ENCODE measurements at regions not wholly inside any gene's neighbourhood (a gene's known extent, or its start where the extent isn't known, plus 50 kb on each side); places are given as distances from the start of the nearest gene placed in this dataset.

DNA sequence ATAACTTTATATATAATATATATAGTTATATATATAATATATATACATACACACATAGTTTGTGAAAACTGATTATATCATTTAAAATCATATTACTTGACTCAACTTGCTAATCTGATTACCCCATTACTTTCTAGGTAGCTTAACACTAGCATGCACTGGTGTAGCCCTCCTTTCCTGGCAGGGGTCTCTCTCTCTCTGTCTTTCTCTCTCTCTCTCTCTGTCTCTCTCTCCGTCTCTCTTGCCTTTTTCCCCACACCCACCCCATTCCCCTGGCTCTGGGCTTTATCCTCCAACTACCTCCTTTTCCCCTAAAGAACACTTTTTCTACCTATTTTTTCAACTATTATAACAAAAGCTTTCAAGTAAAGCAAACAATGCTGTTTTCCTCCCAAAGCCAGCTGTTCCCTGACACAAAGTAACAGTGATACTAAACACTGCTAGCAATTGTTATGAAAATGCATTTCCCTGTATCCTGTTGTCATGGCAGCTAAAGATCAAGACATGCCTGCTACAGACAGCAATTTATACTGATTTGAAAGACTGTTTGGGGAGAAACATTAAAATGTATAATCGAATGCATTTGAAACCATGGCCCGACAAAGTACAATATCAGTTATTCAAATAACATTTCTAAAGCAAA is 89.4 kb downstream of the CHD9NB start:
- Histone ChIP-seq H3K9ac (ENCODE audit: low read length) (no peak overlapping the region), H4K8ac (ENCODE audit: low read depth, low read length) (no peak overlapping the region), H3K36me3 (ENCODE audit: control insufficient read depth in 1 of 2, insufficient read depth in 2 of 2, low read length in 2 of 2) (no peaks in the 10 kb centered on the region), H3K79me1 (ENCODE audit: low read length) (no peaks in the 10 kb centered on the region), H3K4me1 (ENCODE audit: control insufficient read depth in 1 of 2, insufficient read depth in 2 of 2, low read length in 2 of 2) (peaks cover 2 to 3% of the 10 kb centered on the region in 2 experiments), H3K4me3 (ENCODE audit: low read depth, low read length) (no peak overlapping the region), H4K91ac (ENCODE audit: low read depth, low read length) (no peak overlapping the region), H4K12ac (ENCODE audit: low read depth, low read length) (no peak overlapping the region), H2BK5ac (ENCODE audit: low read depth, low read length, poor library complexity) (no peak overlapping the region), H2BK12ac (ENCODE audit: low read length) (no peak overlapping the region), H3K27me3 (ENCODE audit: insufficient read depth, low read length) (no peaks in the 10 kb centered on the region), H2BK120ac (ENCODE audit: insufficient read depth, low read length, poor library complexity) (no peak overlapping the region), H3K4ac (ENCODE audit: low read depth, low read length) (no peak overlapping the region), H3K79me2 (ENCODE audit: control insufficient read depth, insufficient read depth, low read length, poor library complexity) (no peaks in the 10 kb centered on the region), H3K4me2 (ENCODE audit: low read length) (no peak overlapping the region), H3K27ac (ENCODE audit: low read depth, low read length) (no peak overlapping the region), H3K23ac (ENCODE audit: low read length) (no peak overlapping the region), H2AFZ (ENCODE audit: insufficient read depth, low read length, poor library complexity) (no peak overlapping the region), H3K18ac (ENCODE audit: low read length) (no peak overlapping the region), H3K14ac (ENCODE audit: low read length) (no peak overlapping the region), H3K9me3 (ENCODE audit: insufficient read depth, low read depth, low read length) (no peaks in the 10 kb centered on the region), H2AK5ac (ENCODE audit: low read length) (no peak overlapping the region)
- no CpG with 5 or more reads among the region's 3 CpGs for WGBS (ENCODE audit: extremely low coverage, insufficient coverage, insufficient read length)
- DNase-seq = no peak

DNA sequence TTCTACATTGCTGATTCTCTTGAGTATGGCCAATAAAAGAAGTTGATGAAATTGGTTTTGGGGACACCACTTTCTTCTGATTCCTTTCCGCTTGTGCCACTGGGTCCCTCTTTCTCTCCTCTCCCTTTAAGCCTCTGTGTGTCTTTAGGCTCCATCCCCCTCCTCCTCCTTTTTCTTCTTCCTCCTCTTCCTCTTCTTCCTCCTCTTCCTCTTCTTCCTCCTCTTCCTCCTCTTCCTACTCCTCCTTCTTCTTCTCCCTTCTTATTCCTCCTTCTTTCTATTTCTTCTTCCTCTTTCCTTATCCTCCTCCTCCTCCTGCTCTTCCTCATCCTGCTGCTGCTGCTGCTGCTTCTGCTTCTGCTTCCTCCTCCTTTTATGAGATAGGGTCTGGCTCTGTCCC is 93.7 kb downstream of the CHD9NB start:
- Histone ChIP-seq H4K12ac (ENCODE audit: low read depth, low read length) (no peak overlapping the region), H3K27me3 (ENCODE audit: insufficient read depth, low read length) (no peaks in the 10 kb centered on the region), H3K4me1 (ENCODE audit: control insufficient read depth in 1 of 2, insufficient read depth in 2 of 2, low read length in 2 of 2) (no peaks in the 10 kb centered on the region), H3K79me2 (ENCODE audit: control insufficient read depth, insufficient read depth, low read length, poor library complexity) (no peaks in the 10 kb centered on the region), H4K91ac (ENCODE audit: low read depth, low read length) (no peak overlapping the region), H2AK5ac (ENCODE audit: low read length) (no peak overlapping the region), H2AFZ (ENCODE audit: insufficient read depth, low read length, poor library complexity) (no peak overlapping the region), H3K9me3 (ENCODE audit: insufficient read depth, low read depth, low read length) (no peaks in the 10 kb centered on the region), H4K8ac (ENCODE audit: low read depth, low read length) (no peak overlapping the region), H3K27ac (ENCODE audit: low read depth, low read length) (no peak overlapping the region), H3K18ac (ENCODE audit: low read length) (no peak overlapping the region), H3K4me3 (ENCODE audit: low read depth, low read length) (no peak overlapping the region), H3K9ac (ENCODE audit: low read length) (no peak overlapping the region), H3K36me3 (ENCODE audit: control insufficient read depth in 1 of 2, insufficient read depth in 2 of 2, low read length in 2 of 2) (no peaks in the 10 kb centered on the region), H2BK120ac (ENCODE audit: insufficient read depth, low read length, poor library complexity) (no peak overlapping the region), H3K4me2 (ENCODE audit: low read length) (no peak overlapping the region), H3K14ac (ENCODE audit: low read length) (no peak overlapping the region), H3K79me1 (ENCODE audit: low read length) (no peaks in the 10 kb centered on the region), H3K23ac (ENCODE audit: low read length) (no peak overlapping the region), H2BK12ac (ENCODE audit: low read length) (no peak overlapping the region), H2BK5ac (ENCODE audit: low read depth, low read length, poor library complexity) (no peak overlapping the region), H3K4ac (ENCODE audit: low read depth, low read length) (no peak overlapping the region)
- WGBS (ENCODE audit: extremely low coverage, insufficient coverage, insufficient read length) = no CpG with 5 or more reads among the region's 1 CpG
- no peak for DNase-seq

DNA sequence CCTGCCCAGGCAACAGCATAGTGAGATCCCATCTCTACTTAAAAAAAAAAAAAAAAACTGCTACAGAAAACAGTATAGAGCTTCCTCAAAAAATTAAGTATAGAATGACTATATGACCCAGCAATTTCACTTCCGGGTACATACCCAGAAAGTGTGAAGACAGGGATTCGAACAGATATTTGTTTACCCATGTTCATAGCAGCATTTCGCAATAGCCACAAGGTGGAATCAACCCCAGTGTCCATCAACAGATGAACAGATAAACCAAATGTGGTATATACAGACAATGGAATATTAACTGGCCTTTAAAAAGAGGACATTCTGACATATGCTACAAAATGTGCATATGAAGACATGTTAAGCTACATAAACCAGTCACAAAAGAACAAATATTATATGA is 95.5 kb downstream of the CHD9NB start:
- no peak overlapping the region for H2AFZ ChIP-seq (ENCODE audit: insufficient read depth, low read length, poor library complexity)
- H2BK5ac ChIP-seq (ENCODE audit: low read depth, low read length, poor library complexity) = no peak overlapping the region
- no CpG with 5 or more reads among the region's 3 CpGs for WGBS (ENCODE audit: extremely low coverage, insufficient coverage, insufficient read length)
- no peaks in the 10 kb centered on the region for H3K79me2 ChIP-seq (ENCODE audit: control insufficient read depth, insufficient read depth, low read length, poor library complexity)
- H3K14ac ChIP-seq (ENCODE audit: low read length) = no peak overlapping the region
- no peaks in the 10 kb centered on the region for H3K4me1 ChIP-seq (ENCODE audit: control insufficient read depth in 1 of 2, insufficient read depth in 2 of 2, low read length in 2 of 2)
- H4K12ac ChIP-seq (ENCODE audit: low read depth, low read length) = no peak overlapping the region
- H4K91ac ChIP-seq (ENCODE audit: low read depth, low read length) = no peak overlapping the region
- no peak overlapping the region for H3K9ac ChIP-seq (ENCODE audit: low read length)
- no peak overlapping the region for H3K23ac ChIP-seq (ENCODE audit: low read length)
- no peak overlapping the region for H2BK12ac ChIP-seq (ENCODE audit: low read length)
- H4K8ac ChIP-seq (ENCODE audit: low read depth, low read length) = no peak overlapping the region
- no peak overlapping the region for H2AK5ac ChIP-seq (ENCODE audit: low read length)
- DNase-seq = no peak
- H3K4me3 ChIP-seq (ENCODE audit: low read depth, low read length) = no peak overlapping the region
- no peak overlapping the region for H3K4me2 ChIP-seq (ENCODE audit: low read length)
- no peaks in the 10 kb centered on the region for H3K79me1 ChIP-seq (ENCODE audit: low read length)
- no peaks in the 10 kb centered on the region for H3K36me3 ChIP-seq (ENCODE audit: control insufficient read depth in 1 of 2, insufficient read depth in 2 of 2, low read length in 2 of 2)
- peaks cover 1% of the 10 kb centered on the region for H3K9me3 ChIP-seq (ENCODE audit: insufficient read depth, low read depth, low read length)
- H3K18ac ChIP-seq (ENCODE audit: low read length) = no peak overlapping the region
- H3K27ac ChIP-seq (ENCODE audit: low read depth, low read length) = no peak overlapping the region
- no peak overlapping the region for H3K4ac ChIP-seq (ENCODE audit: low read depth, low read length)
- H2BK120ac ChIP-seq (ENCODE audit: insufficient read depth, low read length, poor library complexity) = no peak overlapping the region
- no peaks in the 10 kb centered on the region for H3K27me3 ChIP-seq (ENCODE audit: insufficient read depth, low read length)

DNA sequence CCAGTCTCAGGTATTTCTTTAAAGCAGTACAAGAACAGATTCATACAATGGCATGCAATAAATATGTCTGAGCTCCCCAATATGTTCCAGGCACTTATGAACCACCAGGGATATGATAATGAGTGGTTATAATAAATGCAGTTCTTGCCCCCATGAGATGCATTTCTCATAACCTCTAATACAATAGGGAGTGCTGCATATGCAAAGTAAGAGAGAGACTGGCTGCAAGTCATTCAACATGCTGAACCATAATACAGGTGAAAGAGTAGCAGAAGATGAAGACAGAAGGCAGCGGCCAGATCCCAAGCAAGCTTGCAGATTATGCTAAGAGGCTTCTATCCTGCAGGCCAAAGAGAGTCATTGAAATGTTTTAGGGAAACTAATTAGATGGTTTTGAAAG is 96.7 kb downstream of the CHD9NB start:
- H3K4me2 ChIP-seq (ENCODE audit: low read length) = no peak overlapping the region
- no peak for DNase-seq
- H4K12ac ChIP-seq (ENCODE audit: low read depth, low read length) = no peak overlapping the region
- no peak overlapping the region for H4K8ac ChIP-seq (ENCODE audit: low read depth, low read length)
- no peak overlapping the region for H3K14ac ChIP-seq (ENCODE audit: low read length)
- H3K79me1 ChIP-seq (ENCODE audit: low read length) = no peaks in the 10 kb centered on the region
- H3K36me3 ChIP-seq (ENCODE audit: control insufficient read depth in 1 of 2, insufficient read depth in 2 of 2, low read length in 2 of 2) = no peaks in the 10 kb centered on the region
- WGBS (ENCODE audit: extremely low coverage, insufficient coverage, insufficient read length) = no CpG with 5 or more reads among the region's 1 CpG
- no peak overlapping the region for H2AK5ac ChIP-seq (ENCODE audit: low read length)
- H2BK5ac ChIP-seq (ENCODE audit: low read depth, low read length, poor library complexity) = no peak overlapping the region
- no peak overlapping the region for H3K27ac ChIP-seq (ENCODE audit: low read depth, low read length)
- no peaks in the 10 kb centered on the region for H3K79me2 ChIP-seq (ENCODE audit: control insufficient read depth, insufficient read depth, low read length, poor library complexity)
- no peaks in the 10 kb centered on the region for H3K4me1 ChIP-seq (ENCODE audit: control insufficient read depth in 1 of 2, insufficient read depth in 2 of 2, low read length in 2 of 2)
- H3K23ac ChIP-seq (ENCODE audit: low read length) = no peak overlapping the region
- no peak overlapping the region for H2BK120ac ChIP-seq (ENCODE audit: insufficient read depth, low read length, poor library complexity)
- no peak overlapping the region for H2AFZ ChIP-seq (ENCODE audit: insufficient read depth, low read length, poor library complexity)
- no peak overlapping the region for H3K4me3 ChIP-seq (ENCODE audit: low read depth, low read length)
- peaks cover 1% of the 10 kb centered on the region for H3K9me3 ChIP-seq (ENCODE audit: insufficient read depth, low read depth, low read length)
- no peak overlapping the region for H3K4ac ChIP-seq (ENCODE audit: low read depth, low read length)
- no peak overlapping the region for H3K18ac ChIP-seq (ENCODE audit: low read length)
- no peak overlapping the region for H4K91ac ChIP-seq (ENCODE audit: low read depth, low read length)
- H2BK12ac ChIP-seq (ENCODE audit: low read length) = no peak overlapping the region
- no peaks in the 10 kb centered on the region for H3K27me3 ChIP-seq (ENCODE audit: insufficient read depth, low read length)
- H3K9ac ChIP-seq (ENCODE audit: low read length) = no peak overlapping the region
